GM19324 (cell line): ENCODE measurements at regions not wholly inside any gene's neighbourhood (a gene's known extent, or its start where the extent isn't known, plus 50 kb on each side); places are given as distances from the start of the nearest gene placed in this dataset.

Source experiments
- ATAC-seq: cut with Tn5 transposase; IDR thresholded peaks from one replicate; pipeline ENCODE4 v1.9.1; 2021; ENCODE audit warnings: mild to moderate bottlenecking, moderate library complexity; ENCODE audit not compliant: unreplicated experiment, low FRiP score

DNA sequence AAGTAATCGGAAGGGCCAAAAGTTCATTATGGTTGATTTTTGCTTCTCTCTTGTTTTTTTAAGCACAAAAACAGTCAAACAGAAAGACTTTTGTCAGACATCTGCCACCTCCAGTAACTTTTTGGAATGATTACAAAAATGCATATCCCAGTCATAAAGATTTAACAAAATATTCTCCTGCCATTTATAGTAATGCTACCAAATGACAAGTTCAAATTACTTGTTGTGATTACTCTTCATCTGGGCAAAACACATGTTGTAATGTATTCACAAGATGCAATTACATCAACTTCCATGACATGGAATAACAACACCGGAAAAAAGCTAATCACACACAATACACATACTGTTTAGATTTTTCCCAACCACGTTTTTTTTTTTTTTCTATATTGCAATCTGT lies 1017.5 kb upstream of the TENM4 start:
- ATAC-seq = no peak

DNA sequence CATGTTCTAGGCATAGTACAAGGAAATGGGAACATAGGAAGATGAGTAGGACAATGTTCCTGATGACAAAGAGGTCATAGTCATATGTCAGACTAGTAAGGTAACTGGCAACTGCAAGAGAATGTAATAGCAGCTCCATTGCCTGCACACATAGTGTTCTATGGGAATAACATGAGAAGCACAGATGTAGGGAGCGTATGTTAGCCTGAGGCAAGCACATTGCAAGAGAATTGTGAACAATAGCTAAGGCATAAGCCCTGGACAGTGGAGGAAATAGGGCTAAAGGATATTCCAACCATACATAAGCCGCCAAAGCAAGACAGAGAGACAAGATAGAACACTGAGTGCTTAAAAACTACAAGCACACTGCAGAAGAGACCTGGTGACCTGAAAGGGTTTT lies 1017.0 kb upstream of the TENM4 start:
- no peak for ATAC-seq

DNA sequence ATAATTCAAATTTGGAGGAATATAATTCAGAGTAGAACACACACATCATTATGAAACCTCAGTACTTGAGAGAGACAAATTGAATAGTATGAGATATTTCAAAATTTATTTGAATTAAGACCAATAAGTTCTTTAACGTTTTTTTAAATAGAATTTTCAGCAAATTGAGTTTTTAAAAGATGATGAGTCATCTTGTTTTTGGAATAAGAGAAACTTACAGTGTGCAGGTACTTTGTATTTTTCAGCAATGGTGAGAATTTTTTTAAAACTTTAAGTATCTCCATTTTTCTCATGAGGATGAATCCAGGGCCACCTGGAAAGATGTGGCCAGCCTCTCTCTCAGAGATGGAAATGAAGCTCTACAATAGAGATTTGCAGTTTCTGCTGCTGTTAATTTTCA lies 1015.0 kb upstream of the TENM4 start:
- ATAC-seq = no peak

DNA sequence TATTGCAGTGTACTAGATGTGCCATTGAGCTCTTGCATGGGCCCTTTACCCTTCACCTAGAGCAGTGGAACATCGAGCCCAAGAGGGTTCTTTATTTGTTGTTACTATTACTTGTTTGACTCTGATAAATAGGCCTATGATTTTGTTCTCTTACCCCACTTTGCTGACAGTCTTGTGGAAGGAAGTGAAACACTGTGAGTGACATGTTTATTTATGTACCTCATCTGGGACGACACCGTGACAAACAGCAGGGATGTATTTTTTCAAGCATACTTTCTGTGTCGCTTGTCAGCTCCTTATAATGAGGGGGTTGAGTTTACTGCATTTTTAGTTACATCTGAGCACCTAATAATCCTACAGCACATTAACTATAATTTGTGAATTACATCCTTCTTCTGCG lies 1010.3 kb upstream of the TENM4 start:
- no peak for ATAC-seq

DNA sequence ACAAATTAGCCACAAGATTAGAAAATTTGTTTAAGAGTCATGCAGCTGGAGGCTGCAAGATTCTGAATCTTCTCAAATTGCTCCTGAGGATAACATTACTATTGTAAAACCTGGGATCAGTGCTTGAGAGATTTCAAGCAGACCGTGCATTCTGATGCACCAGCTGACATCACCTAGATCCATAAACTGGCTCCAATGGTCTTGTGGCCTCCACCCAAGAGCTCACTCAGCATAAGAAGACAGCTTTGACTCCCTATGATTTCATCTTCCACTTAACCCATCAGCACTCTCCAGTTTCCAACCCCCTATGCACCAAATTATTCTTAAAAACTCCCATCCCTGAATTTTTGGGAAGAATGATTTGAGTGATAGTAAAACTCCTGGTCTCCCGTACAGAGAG lies 1007.9 kb upstream of the TENM4 start:
- no peak for ATAC-seq

DNA sequence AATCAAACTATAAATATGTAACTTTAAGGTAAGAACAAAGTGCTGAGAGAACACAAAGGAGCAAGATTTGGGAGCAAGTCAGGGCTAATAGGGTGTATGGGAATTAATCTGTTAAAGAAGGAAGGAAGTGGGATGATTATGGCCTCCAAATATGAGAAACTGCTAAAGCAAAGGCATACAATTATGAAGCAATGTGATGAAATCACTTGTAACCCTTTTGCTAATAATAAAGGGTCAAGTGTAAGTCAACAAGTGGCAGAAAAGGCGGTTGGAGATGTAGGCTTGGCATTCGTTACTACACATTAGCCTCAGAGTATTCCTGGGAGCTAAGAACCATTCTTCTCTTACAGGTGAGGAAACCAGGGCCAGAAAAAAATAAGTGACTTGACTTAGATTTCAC lies 1002.3 kb upstream of the TENM4 start:
- no peak for ATAC-seq

DNA sequence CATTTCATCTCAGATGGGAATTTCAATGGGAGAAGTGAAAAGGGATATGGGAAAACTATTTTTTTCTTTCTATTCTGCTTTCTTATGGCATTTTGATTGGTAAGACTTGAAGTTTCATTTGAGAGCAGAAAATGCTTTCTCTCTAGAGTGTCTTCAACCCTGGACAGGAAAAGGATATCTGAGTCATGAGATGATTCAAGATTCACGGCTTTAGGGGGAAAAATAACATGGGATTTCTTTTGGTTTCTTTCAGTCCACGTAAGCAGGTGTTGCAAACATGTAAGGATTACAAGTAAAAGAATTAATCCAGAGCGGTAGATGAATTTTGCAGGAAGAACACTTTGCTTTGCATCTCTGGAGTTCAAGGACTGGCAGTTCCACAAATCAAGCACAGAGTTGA lies 1001.0 kb upstream of the TENM4 start:
- ATAC-seq = no peak

DNA sequence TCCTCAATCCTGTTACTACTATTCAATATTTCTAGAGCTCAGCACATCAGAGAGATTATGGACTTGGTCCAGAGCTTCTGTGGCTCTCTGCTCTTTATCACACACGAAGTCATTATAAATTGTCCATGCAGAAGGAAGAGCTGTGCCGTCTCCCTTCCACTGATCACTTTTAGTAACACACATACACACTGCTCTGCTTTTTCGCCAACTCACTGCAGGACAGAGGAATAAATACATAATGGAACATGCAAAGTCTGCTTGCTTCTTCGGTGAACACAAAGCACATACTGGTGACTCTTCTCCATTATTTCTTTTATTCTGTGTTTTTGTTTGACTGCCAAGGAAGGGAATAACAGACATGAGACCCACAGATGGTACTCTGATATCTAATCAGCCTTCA lies 1000.0 kb upstream of the TENM4 start:
- no peak for ATAC-seq

DNA sequence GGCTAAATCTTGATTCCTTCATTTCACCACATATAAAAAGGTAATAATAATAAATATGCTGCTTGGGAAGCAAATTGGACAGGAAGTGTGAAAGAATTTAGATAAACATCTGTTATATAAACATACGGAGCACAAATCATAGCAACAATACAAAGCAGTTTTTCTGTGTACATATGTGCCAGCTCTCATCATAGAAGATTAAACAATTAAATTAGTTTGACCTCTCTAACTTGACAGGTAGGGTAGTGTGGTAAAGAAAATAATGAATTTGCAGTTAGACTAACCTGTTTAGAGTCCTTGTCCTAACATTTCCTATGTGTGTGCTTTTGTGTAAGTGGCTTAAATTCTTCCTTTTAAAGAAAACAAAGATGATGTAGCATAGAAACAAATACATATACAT lies 995.7 kb upstream of the TENM4 start:
- ATAC-seq = no peak

DNA sequence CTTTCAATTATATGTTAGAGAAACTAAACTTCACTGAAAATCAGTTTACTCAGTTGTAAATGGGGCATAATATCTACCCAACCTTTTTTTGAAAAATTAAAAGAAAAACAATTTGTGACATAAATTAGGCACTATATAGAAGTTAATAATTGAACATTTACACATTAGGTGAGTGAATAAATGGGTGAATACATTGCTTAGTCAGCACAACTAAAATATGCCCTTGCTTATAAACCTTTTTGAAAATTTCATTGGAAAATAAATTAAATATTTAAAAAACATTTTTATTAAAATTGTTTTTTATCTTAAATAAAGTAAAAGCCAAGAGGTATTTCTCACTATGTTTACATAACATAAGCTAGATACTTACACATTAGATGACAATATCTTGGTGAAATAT lies 994.5 kb upstream of the TENM4 start:
- no peak for ATAC-seq

DNA sequence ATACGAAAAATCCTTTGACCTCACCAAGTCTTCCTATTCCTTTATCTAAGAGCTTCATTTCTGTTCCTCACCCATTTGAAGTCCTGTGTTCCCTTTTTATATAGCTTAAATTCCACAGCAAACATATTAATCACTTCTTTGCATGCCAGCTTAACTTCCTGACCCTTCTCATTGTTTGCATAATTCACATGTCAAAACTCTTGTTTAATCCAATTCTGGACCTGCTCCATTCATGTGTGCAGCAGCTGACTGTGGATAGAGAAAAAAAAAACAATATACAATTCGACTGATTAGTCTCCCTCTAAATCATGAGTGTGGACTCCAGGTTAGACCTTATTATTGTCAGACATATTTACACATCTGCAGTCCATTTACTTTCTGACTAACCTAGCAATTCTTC lies 991.2 kb upstream of the TENM4 start:
- ATAC-seq = no peak

DNA sequence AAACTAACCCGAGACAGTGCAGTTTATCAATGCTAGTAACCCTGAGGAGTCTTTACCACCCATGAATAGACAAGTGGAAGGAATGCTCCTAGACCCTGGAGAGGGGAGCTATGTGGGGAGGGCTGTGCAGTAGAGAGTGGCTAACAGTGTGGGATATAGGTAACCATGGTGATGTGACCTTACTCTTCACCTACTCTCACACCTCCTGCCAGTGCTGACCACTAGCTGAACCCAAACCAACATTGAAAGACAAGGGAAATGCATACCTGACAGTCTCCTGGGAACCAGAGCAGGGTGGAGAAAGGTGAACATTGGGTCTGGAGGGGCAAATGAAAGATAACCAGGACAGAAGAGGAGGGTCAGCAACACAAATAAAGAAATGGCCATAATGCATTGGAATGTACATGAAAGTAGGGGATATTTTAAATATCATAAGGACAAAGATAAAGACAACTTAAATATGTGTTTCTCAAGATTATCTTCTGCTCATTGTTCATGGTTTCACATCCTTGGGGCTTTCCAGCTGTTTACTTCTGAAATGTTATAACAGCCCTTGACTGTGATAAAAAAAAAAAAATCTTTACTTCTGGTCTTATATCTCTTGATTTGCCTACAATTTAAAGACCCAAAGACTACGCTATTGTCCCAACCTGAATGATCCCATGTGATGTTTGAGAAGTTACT lies 983.3 kb upstream of the TENM4 start:
- peak; percentile 46 for ATAC-seq

DNA sequence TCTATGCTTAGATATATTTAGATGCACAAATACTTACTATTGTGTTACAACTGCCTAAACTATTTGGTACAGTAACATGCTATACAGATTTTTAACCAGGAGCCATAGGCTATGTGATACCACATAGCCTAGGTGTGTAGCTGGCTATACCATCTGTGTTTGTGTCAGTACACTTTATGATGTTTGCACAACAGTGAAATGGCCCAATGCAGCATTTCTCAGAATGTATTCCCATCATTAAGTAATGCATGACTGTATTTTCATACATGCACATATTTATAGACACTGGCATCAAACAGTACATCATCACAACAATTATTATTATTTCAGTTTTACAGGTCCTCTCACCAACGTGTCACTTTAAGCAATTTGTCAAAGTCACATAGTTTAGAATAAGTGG lies 979.5 kb upstream of the TENM4 start:
- ATAC-seq = no peak

DNA sequence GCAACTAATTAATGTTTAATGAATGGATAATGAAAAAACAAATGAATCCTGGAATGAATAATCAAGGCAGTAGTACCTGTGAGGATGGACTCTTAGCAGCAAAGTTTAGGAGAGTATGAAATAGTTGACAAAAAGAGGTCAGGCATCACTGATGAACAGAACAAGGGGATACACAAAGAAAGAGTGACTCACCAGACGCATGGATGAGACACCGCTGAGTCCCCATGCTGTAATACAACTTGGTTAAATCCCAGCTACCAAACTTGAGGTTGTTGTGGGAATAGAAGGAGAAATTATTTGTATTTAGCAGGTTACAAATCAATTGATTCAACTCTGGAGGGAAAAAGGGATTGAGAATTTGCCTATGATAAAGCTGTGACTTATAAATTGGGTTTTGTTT lies 976.9 kb upstream of the TENM4 start:
- ATAC-seq = no peak

DNA sequence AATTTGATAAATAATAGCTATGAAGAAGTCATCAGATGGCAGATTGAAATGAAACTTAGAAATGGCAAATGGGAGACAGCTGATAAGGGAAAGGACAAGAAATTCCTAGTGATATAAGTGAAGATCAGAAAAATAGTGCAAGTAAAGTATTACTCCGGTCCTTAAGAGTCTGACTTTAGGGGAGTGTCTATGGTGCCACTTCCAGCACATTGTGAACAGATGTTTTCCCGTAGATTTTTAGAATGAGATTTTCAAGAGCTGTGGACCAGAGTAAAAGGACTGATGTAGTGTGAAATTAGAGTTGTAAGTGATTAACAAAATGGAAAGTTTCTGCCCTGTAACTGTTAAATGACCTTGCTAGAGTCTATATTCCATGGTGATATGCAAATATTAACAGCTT lies 974.8 kb upstream of the TENM4 start:
- no peak for ATAC-seq

DNA sequence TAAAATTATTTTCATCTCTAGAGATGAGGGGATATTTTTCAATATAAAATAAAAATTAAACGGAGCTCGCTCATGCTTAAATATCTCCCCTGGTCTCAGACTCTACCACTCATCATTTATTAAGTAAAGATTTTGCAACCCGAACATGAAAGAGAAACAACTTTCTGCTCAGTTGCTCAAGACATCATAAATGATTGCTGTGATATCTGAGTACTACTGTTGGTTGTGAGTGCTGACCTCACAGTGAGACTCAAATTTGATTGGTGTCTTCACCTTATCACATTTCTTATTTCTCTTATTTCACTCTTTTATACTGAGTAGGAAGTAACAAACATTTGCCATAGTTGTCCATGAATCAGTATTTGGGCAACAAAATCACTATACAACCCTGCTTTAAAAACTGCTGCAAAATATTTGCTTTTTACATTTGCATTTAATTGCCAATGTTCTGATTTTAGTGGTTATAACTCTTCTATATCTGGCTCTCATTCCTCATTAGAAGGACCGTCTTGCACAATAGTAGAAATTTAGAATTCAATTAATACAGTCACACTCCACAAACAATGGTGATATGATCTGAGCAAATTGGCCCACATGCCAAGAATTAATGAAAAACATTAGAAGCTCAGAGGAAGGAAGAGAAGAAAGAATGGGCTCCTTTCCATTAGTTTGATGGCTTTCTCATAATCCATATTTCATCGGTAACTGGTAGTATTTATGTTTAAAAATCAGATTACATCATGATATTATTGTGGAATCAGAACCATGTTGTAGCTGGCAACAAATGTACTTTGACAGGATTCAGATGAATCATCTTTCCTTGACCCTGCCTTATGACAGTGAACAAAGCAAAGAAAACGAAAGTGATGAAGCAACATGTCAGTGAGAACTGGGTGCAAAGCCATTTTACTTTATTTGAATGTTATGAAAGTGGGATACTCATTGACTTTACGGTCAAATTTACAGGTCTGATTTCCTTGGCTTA lies 973.6 kb upstream of the TENM4 start:
- no peak for ATAC-seq

DNA sequence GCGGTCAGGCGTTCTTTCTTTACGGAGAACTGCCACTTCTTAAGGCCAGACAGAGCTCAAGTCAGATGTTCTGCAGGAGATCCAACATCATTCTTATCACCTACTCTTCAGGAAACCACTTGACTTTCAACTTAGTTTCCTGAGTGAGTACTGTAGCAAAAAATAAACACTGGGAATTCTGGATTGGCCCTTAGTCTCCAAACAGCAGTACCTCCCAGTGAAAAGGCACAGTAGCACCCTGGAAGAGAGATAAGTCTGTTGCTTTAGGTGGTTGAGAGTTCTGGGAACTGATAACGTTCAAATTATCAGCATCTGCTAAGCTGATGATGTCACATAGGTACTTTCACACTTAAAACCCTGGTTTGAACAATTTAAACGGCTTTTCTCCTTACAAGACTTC lies 971.8 kb upstream of the TENM4 start:
- no peak for ATAC-seq

DNA sequence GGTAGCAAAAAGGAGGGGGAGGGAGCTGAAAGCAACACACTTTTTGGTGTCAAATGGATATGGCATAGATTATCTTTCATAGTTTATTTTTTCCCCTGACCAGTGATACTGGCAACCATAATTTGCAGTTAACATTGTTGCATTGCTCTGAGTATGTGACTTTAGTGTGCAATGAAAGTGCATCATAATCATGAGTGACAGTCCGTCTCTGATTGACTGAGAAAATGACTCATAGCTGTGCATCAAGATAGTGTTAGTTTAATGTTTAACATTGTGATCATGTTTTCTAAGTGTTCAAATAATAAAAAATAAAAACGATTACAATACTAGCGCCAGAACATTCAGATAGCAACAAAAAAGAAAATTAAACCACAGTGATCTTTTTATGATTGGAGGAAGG lies 952.4 kb upstream of the TENM4 start:
- no peak for ATAC-seq

DNA sequence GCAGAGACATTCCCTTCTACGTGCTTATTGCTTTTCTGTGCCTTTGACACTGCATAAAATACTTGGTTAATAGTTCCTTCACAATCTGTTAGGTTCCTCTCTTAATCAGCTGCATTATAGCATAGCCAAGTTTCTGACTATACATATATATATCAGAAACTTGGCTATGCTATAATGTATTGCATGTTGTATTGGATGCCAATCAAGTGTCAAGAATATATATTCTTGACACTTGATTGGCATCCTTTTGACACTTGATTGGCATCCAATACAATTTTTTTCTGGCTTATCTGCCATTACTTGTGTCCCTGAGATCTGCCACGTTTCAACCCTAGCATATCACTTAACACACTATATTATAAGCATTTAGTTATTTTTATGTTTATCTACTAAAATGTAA lies 949.7 kb upstream of the TENM4 start:
- ATAC-seq = no peak

DNA sequence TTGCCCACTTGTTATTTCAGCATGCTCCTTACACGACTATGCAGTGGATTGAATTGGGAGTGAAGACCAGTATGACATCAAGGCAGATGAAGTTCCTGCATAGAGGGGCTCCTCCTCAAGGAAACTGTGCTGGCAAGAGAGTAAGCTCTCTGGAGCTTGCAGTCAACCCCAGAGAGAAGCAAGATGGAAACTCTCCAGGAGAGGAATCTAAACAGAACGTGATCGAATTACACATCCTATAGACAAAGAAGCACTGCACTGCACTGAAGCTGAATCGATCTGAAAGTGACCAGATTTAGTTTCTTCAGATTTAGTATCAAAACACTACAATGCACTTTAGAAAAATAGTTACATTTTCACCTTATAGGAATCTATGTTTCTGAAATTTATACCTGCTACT lies 947.7 kb upstream of the TENM4 start:
- no peak for ATAC-seq

DNA sequence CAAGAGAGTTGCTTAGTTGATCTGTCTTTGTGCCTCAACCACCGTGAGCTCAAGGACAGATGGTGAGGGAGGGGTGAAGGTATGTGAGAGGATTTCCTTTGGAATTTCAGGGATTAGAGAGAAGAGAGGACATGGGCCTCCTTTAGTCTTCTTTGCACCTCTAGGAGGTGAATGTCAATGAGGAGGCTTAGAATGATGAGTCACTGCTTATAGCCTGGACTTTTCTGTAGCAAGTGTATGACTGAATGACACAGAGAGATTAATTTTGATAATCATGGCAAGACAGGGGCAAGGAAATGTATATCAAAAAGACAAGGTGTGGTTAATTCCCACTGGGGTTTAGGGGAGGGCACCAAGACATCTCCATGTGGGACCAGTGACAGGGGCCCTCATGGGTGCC lies 947.3 kb upstream of the TENM4 start:
- no peak for ATAC-seq

DNA sequence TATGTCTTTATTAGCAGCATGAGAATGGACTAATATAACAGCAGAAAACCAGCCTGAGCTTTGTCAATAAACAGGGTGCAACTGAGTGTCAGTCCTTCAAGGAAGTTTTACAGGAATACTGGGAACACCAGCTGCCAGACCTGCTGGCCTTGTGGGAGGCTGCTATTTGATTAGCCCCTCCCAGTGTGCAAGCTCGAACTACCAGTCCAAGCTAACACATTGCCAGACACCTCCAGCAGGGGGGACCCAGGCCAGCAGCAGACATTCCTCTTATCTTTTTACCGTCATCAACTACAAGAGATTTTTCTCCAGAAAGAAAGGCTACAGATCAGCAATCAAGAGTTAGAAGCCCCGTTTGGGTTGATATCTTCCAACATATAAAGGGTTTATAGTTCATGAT lies 942.8 kb upstream of the TENM4 start:
- no peak for ATAC-seq
